AG10803 (cell line): ENCODE measurements at regions not wholly inside any gene's neighbourhood (a gene's known extent, or its start where the extent isn't known, plus 50 kb on each side); places are given as distances from the start of the nearest gene placed in this dataset.

Experiments
- DNase-seq: peaks from one replicate; pipeline ENCODE4 v3.0.0; 2010; ENCODE audit warnings: low read depth
- H3K4me3 ChIP-seq: 2 replicates; pipeline ENCODE4 v1.5.1; 2011; ENCODE audit warnings: mild to moderate bottlenecking, low read length, control low read depth
- TF ChIP-seq, protein P1 (sequence below): conservative IDR thresholded peaks from 2 replicates; pipeline ENCODE4 v1.5.1; 2011; ENCODE audit warnings: mild to moderate bottlenecking, low read length, control low read depth, inconsistent platforms

DNA sequence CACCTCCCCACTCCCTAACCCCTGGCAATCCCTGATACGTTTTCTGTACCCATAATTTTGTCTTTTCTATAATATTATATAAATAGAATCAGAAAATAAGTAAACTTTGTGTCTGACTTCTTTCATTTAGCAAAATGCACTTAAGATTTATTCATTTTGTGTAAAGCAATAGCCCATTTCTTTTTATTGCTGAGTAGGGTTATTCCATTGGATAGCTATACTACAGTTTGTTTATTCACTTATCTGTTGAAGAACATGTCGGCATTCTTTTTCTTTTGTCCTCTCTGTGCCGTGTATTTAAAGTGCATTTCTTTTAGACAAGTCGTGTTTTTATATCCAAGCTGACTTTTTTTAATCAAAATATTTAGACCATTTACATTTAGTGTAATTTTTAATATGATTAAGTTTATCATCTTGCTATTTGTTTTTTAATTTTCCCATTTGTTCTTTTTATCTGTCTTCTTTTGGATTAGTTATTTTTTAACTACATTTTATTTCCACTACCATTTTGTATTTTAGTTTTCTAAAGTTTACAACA is 176.4 kb upstream of the TSHZ3 start:
- H3K4me3 ChIP-seq: no peak overlapping the region
- TF ChIP-seq, protein P1, sequence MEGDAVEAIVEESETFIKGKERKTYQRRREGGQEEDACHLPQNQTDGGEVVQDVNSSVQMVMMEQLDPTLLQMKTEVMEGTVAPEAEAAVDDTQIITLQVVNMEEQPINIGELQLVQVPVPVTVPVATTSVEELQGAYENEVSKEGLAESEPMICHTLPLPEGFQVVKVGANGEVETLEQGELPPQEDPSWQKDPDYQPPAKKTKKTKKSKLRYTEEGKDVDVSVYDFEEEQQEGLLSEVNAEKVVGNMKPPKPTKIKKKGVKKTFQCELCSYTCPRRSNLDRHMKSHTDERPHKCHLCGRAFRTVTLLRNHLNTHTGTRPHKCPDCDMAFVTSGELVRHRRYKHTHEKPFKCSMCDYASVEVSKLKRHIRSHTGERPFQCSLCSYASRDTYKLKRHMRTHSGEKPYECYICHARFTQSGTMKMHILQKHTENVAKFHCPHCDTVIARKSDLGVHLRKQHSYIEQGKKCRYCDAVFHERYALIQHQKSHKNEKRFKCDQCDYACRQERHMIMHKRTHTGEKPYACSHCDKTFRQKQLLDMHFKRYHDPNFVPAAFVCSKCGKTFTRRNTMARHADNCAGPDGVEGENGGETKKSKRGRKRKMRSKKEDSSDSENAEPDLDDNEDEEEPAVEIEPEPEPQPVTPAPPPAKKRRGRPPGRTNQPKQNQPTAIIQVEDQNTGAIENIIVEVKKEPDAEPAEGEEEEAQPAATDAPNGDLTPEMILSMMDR: no peak
- DNase-seq: no peak

DNA sequence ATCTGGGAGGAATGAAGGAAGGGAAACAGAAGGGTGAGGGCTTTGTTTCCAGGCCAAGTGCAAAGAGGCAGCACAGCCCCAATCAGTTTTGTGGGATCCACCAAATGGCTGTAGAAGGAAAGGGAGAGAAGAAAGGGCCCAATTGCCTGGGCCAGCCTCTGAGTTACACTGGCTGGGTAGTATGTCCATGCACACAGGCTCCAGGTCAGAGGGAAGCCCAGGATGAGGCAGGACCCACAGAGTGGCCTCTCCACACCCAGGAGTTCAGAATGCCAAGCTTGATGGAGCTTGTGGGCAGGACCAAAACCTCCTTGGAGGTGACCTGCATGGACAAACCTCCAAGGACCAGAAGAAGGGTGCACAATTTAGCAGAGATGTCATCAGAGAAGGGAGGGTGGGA is 178.2 kb upstream of the TSHZ3 start:
- TF ChIP-seq, protein P1: no peak
- no peak for DNase-seq
- no peak overlapping the region for H3K4me3 ChIP-seq

DNA sequence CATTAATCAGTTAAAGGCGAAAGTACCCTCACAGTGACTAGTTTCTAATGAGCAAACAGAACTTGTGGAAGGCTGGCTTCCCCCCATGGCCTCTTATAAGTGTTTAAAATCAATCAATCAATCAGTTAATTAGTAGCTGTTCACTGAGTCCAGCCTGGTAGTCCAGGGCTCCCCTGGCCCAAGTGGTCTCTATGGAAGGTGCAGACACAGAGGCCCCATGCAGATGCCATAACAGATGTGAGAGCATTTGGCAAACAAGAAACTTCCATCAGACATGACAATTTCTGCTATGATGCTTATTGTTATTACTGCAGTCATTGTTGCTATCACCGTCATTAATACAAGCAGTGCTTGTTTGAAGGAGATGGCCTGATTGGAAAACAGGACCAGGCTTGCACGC is 179.0 kb upstream of the TSHZ3 start:
- TF ChIP-seq, protein P1: no peak
- H3K4me3 ChIP-seq: no peak overlapping the region
- DNase-seq: no peak

DNA sequence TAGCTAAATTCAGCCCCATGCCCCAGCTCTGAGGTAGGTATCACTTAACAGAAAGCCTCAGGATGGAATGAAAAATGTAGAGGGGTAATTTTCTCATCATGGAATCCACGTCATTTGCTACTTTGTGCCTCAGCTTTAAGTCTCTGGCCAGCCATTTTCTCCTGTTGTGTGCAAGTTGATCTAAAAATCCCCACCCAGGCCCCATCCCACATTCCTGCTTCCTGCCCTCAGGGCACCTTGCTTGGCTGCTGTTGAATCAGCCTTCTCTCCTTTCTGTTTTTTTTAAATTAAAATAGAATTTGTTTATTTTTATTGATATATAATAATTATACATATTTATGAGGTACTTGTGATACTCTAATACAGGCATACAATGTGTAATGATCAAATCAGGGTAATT is 179.9 kb upstream of the TSHZ3 start:
- no peak overlapping the region for H3K4me3 ChIP-seq
- TF ChIP-seq, protein P1: no peak
- DNase-seq: no peak

DNA sequence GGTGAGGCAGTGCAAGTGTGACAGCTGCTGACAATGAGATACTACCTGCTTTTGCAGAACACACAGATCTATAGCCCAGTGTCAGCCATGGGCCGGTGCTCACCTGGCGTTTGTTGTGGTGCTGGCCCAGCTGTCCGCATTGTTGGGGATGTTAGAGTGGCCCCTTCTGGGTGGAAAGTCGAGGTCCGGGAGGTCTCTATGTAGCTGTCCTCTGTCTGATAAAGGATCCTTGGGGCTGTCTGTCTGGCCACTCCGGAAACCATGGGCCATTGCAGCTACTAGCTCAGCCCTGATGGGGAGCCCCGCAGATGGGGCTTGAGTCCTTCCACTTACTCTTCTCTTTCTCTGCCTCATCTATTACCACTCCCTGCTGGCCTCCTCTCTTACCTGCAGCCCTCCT is 181.5 kb upstream of the TSHZ3 start:
- DNase-seq: no peak
- TF ChIP-seq, protein P1: no peak
- H3K4me3 ChIP-seq: no peak overlapping the region

DNA sequence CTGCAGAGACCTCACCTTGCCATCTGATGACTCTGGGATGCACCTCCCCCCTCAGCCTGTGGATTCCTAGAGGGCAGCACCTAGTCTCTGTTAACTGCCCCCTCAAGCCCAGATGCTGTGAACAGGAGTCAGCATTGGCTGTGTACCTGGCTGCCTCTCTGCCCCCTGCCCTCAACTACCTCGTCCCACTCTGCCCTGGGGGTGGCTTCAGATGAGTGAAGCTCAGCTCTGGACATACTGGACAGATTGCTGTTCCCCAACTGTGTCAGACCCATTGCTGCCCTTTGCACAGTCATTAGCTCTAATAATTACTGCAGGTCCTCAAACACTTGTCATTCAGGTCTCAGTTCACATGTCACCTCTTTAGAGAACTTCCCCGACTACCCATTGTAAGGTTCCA is 182.1 kb upstream of the TSHZ3 start:
- H3K4me3 ChIP-seq: no peak overlapping the region
- TF ChIP-seq, protein P1: no peak
- DNase-seq: no peak

DNA sequence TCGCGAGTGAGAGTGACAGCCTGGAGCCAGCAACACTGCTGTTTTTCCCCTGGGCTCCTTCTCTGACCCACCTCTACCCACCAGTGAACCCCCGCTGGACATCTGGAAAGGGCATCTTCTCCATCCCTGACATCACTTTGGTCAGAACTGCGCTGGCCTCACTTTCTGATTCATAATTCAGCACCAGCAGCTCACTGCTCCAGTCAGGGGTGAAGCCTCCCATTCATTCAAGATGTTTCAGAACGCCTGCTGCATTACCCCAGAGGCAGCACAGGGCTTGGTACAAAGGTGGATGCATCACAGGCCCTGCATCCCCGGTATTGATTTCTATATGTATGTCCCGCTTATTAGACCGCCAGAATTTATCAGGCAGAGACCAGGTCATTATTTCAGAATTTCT is 182.8 kb upstream of the TSHZ3 start:
- no peak for DNase-seq
- H3K4me3 ChIP-seq: no peak overlapping the region
- TF ChIP-seq, protein P1: no peak
